ENCODE measurements at regions not wholly inside any gene's neighbourhood (a gene's known extent, or its start where the extent isn't known, plus 50 kb on each side); places are given as distances from the start of the nearest gene placed in this dataset.
"Not testable (repeated sequence)": the region's sequence is repeated elsewhere in the genome, so short reads cannot be mapped to it uniquely, and the experiment has no call there.

GRCh38 chr1:218933513-218933912 lies 240.2 kb upstream of the LYPLAL1 start:
- POLR2A ChIA-PET, result no interaction called here
- no peak for ATAC-seq
- no peak for TF ChIP-seq SP1 (IDR thresholded peaks at IDR 0.05; ENCODE audit: low read depth)
- TF ChIP-seq ZFX (IDR thresholded peaks at IDR 0.05), result no peak
- no peak for TF ChIP-seq MAX (IDR thresholded peaks at IDR 0.05)
- no peak for TF ChIP-seq EGR1 (IDR thresholded peaks at IDR 0.05; ENCODE audit: low read depth)
- TF ChIP-seq REST (IDR thresholded peaks at IDR 0.05; ENCODE audit: low read depth), result no peak
- no peak for TF ChIP-seq JUND (IDR thresholded peaks at IDR 0.05)
- TF ChIP-seq, protein P1, sequence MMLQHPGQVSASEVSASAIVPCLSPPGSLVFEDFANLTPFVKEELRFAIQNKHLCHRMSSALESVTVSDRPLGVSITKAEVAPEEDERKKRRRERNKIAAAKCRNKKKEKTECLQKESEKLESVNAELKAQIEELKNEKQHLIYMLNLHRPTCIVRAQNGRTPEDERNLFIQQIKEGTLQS (IDR thresholded peaks at IDR 0.05), result no peak
- TF ChIP-seq RAD21 (IDR thresholded peaks at IDR 0.05; ENCODE audit: low read depth), result no peak
- TF ChIP-seq ZNF274 (IDR thresholded peaks at IDR 0.05; ENCODE audit: low read depth, low read length), result no peak
- no peak for TF ChIP-seq ZBTB33 (IDR thresholded peaks at IDR 0.05; ENCODE audit: extremely low read depth, insufficient replicate concordance, low read length)
- Histone ChIP-seq H3K4me3 (replicated peaks in 1 of 2; ENCODE audit: low read depth in 1 of 2, low read length in 2 of 2) (no peak overlapping the region), H3K36me3 (ENCODE audit: control insufficient read depth in 1 of 2, insufficient read depth in 2 of 2, low read length in 2 of 2) (no peaks in the 10 kb centered on the region), H3K4me2 (ENCODE audit: low read length) (no peak overlapping the region), H3K9me3 (ENCODE audit: control insufficient read depth in 1 of 2, insufficient read depth in 1 of 2, low read depth in 1 of 2, low read length in 2 of 2) (no peaks in the 10 kb centered on the region), H3K27me3 (ENCODE audit: insufficient read depth, low read length) (no peaks in the 10 kb centered on the region), H3K27ac (ENCODE audit: low read depth, low read length) (no peak overlapping the region), H4K20me1 (ENCODE audit: insufficient read depth) (no peaks in the 10 kb centered on the region), H3K79me2 (ENCODE audit: insufficient read depth, low read length) (no peaks in the 10 kb centered on the region), H2AFZ (ENCODE audit: low read depth, low read length, poor library complexity, severe bottlenecking) (no peak overlapping the region), H3K9ac (ENCODE audit: low read length) (no peak overlapping the region), H3K4me1 (ENCODE audit: control insufficient read depth in 1 of 2, insufficient read depth in 2 of 2, low read length in 2 of 2) (no peaks in the 10 kb centered on the region), H3K9me2 (ENCODE audit: insufficient read depth) (no peaks in the 10 kb centered on the region)
- CTCF ChIA-PET, result no interaction called here
- no peak for DNase-seq (ENCODE audit: low read depth, low spot score)
- intact Hi-C loops (cut with micrococcal nuclease), result no loop called here
- BruUV-seq (replicated peaks), result no TSS peak
- RAD21 ChIA-PET (ENCODE audit: low non-redundant PET in 1 of 2, low total read pairs in 2 of 2, uncharacterized antibody in 2 of 2, unreplicated experiment in 2 of 2), result no interaction called here

DNA sequence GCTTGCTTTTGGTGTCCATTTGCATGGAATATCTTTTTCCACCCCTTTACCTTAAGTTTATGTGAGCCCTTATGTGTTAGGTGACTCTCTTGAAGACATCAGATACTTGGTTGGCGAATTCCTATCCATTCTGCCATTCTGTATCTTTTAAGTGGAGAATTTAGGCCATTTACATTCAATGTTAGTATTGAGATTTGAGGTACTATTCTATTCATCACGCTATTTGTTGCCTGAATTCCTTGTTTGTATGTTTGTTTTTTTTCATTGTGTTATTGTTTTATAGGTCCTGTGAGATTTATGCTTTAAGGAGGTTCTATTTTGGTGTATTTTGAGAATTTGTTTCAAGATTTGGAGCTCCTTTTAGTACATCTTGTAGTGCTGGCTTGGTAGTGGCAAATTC lies 238.3 kb upstream of the LYPLAL1 start:
- DNase-seq (ENCODE audit: low read depth, low spot score); CTCF ChIA-PET; H3K27me3 ChIP-seq (ENCODE audit: insufficient read depth, low read length); POLR2A ChIA-PET; H3K27ac ChIP-seq (ENCODE audit: low read depth, low read length); H3K9ac ChIP-seq (ENCODE audit: low read length); H3K9me3 ChIP-seq (ENCODE audit: control insufficient read depth in 1 of 2, insufficient read depth in 1 of 2, low read depth in 1 of 2, low read length in 2 of 2); H3K4me2 ChIP-seq (ENCODE audit: low read length); H4K20me1 ChIP-seq (ENCODE audit: insufficient read depth); H3K79me2 ChIP-seq (ENCODE audit: insufficient read depth, low read length); H3K4me1 ChIP-seq (ENCODE audit: control insufficient read depth in 1 of 2, insufficient read depth in 2 of 2, low read length in 2 of 2); H2AFZ ChIP-seq (ENCODE audit: low read depth, low read length, poor library complexity, severe bottlenecking); ATAC-seq; H3K4me3 ChIP-seq (replicated peaks in 1 of 2; ENCODE audit: low read depth in 1 of 2, low read length in 2 of 2); H3K9me2 ChIP-seq (ENCODE audit: insufficient read depth); intact Hi-C loops (cut with micrococcal nuclease); BruUV-seq (replicated peaks); H3K36me3 ChIP-seq (ENCODE audit: control insufficient read depth in 1 of 2, insufficient read depth in 2 of 2, low read length in 2 of 2); RAD21 ChIA-PET (ENCODE audit: low non-redundant PET in 1 of 2, low total read pairs in 2 of 2, uncharacterized antibody in 2 of 2, unreplicated experiment in 2 of 2): not testable (repeated sequence)
